ENCODE measurements at regions not wholly inside any gene's neighbourhood (a gene's known extent, or its start where the extent isn't known, plus 50 kb on each side); places are given as distances from the start of the nearest gene placed in this dataset.
"Not testable (repeated sequence)": the region's sequence is repeated elsewhere in the genome, so short reads cannot be mapped to it uniquely, and the experiment has no call there.

- not testable (repeated sequence) for H3K4me1 ChIP-seq (ENCODE audit: insufficient read depth, low read length); H3K27me3 ChIP-seq (ENCODE audit: insufficient read depth, low read length); H3K4me2 ChIP-seq (ENCODE audit: insufficient read depth, insufficient read length, low read length); DNase-seq; H3K9me3 ChIP-seq (ENCODE audit: control insufficient read depth, low read depth, low read length); H3K27ac ChIP-seq (ENCODE audit: insufficient read length, low read depth, low read length); H4K8ac ChIP-seq (replicated peaks; ENCODE audit: insufficient read length, low read depth, low read length); H2BK5ac ChIP-seq (ENCODE audit: insufficient read length, low read length); H3K27me3 Mint-ChIP-seq (ENCODE audit: low read depth); H2BK15ac ChIP-seq (ENCODE audit: low read depth, low read length); H2AFZ ChIP-seq (ENCODE audit: low read length); H3K4me3 Mint-ChIP-seq; H3K36me3 Mint-ChIP-seq (ENCODE audit: insufficient read depth in 1 of 3, low read depth in 3 of 3); H2AK5ac ChIP-seq (ENCODE audit: insufficient read length, low read length); H4K91ac ChIP-seq (ENCODE audit: insufficient read length, low read depth, low read length); H4K20me1 ChIP-seq (ENCODE audit: control insufficient read depth, insufficient read depth, insufficient read length); H2BK120ac ChIP-seq (ENCODE audit: low read depth, low read length, poor library complexity, severe bottlenecking); H3K27ac Mint-ChIP-seq; H3K18ac ChIP-seq (ENCODE audit: insufficient read length, low read depth, low read length); H3K9me3 Mint-ChIP-seq; H3K14ac ChIP-seq (ENCODE audit: insufficient read depth, low read length); H3K23me2 ChIP-seq (ENCODE audit: insufficient read length, low read depth, low read length, poor library complexity, severe bottlenecking); H3K79me2 ChIP-seq (ENCODE audit: insufficient read depth, low read length); H2BK12ac ChIP-seq (ENCODE audit: insufficient read length, low read depth, low read length); H4K5ac ChIP-seq (ENCODE audit: insufficient read length, low read depth, low read length); H3K23ac ChIP-seq (ENCODE audit: insufficient read length, low read depth, low read length); H3K4ac ChIP-seq (ENCODE audit: low read depth, low read length); H3T11ph ChIP-seq (ENCODE audit: low read length); H3K56ac ChIP-seq (ENCODE audit: insufficient read length, low read depth, low read length); H3K9ac ChIP-seq (ENCODE audit: extremely low read depth, insufficient read length, low read length); H3K4me1 Mint-ChIP-seq; H3K79me1 ChIP-seq (ENCODE audit: insufficient read depth, low read depth, low read length, poor library complexity, severe bottlenecking); H2BK20ac ChIP-seq (ENCODE audit: low read depth, low read length, poor library complexity, severe bottlenecking)
- WGBS (ENCODE audit: extremely low coverage, insufficient read length, low lambda C conversion rate) = no CpG with 5 or more reads among the region's 7 CpGs
Measured at GRCh38 chr1:146415017-146415416, 186.2 kb upstream of the NOTCH2NLA start.

GRCh38 chr1:146413911-146414310, 185.1 kb upstream of the NOTCH2NLA start:
- not testable (repeated sequence) for H3K79me2 ChIP-seq (ENCODE audit: insufficient read depth, low read length); H3K4me1 Mint-ChIP-seq; DNase-seq; H3K4me1 ChIP-seq (ENCODE audit: insufficient read depth, low read length); H2AK5ac ChIP-seq (ENCODE audit: insufficient read length, low read length); H3K18ac ChIP-seq (ENCODE audit: insufficient read length, low read depth, low read length); H3K23me2 ChIP-seq (ENCODE audit: insufficient read length, low read depth, low read length, poor library complexity, severe bottlenecking); H3K14ac ChIP-seq (ENCODE audit: insufficient read depth, low read length); H4K8ac ChIP-seq (replicated peaks; ENCODE audit: insufficient read length, low read depth, low read length); H2AFZ ChIP-seq (ENCODE audit: low read length); H2BK120ac ChIP-seq (ENCODE audit: low read depth, low read length, poor library complexity, severe bottlenecking); H3K4ac ChIP-seq (ENCODE audit: low read depth, low read length); H3K4me3 Mint-ChIP-seq; H4K5ac ChIP-seq (ENCODE audit: insufficient read length, low read depth, low read length); H3K9ac ChIP-seq (ENCODE audit: extremely low read depth, insufficient read length, low read length); H3K27ac Mint-ChIP-seq; H2BK15ac ChIP-seq (ENCODE audit: low read depth, low read length); H3T11ph ChIP-seq (ENCODE audit: low read length); H3K4me2 ChIP-seq (ENCODE audit: insufficient read depth, insufficient read length, low read length); H3K56ac ChIP-seq (ENCODE audit: insufficient read length, low read depth, low read length); H3K36me3 Mint-ChIP-seq (ENCODE audit: insufficient read depth in 1 of 3, low read depth in 3 of 3); H4K91ac ChIP-seq (ENCODE audit: insufficient read length, low read depth, low read length); H2BK20ac ChIP-seq (ENCODE audit: low read depth, low read length, poor library complexity, severe bottlenecking); H3K27me3 Mint-ChIP-seq (ENCODE audit: low read depth); H3K9me3 Mint-ChIP-seq; H4K20me1 ChIP-seq (ENCODE audit: control insufficient read depth, insufficient read depth, insufficient read length); H2BK5ac ChIP-seq (ENCODE audit: insufficient read length, low read length); H3K23ac ChIP-seq (ENCODE audit: insufficient read length, low read depth, low read length); H3K27ac ChIP-seq (ENCODE audit: insufficient read length, low read depth, low read length); H3K27me3 ChIP-seq (ENCODE audit: insufficient read depth, low read length); H3K79me1 ChIP-seq (ENCODE audit: insufficient read depth, low read depth, low read length, poor library complexity, severe bottlenecking); H2BK12ac ChIP-seq (ENCODE audit: insufficient read length, low read depth, low read length); H3K9me3 ChIP-seq (ENCODE audit: control insufficient read depth, low read depth, low read length)
- WGBS (ENCODE audit: extremely low coverage, insufficient read length, low lambda C conversion rate) = no CpG with 5 or more reads among the region's 6 CpGs
